Activated naive CD4-positive, alpha-beta T cell treated with anti-CD3 and anti-CD28 coated beads, Interleukin-2, amount 50 U/mL, for 16 hours (primary cell): ENCODE measurements at regions not wholly inside any gene's neighbourhood (a gene's known extent, or its start where the extent isn't known, plus 50 kb on each side); places are given as distances from the start of the nearest gene placed in this dataset.
"Not testable (repeated sequence)": the region's sequence is repeated elsewhere in the genome, so short reads cannot be mapped to it uniquely, and the experiment has no call there.

Experiments
- DNase-seq: peaks from one replicate; pipeline ENCODE4 v3.0.0-alpha.2; 2020

- no peak for DNase-seq
These were observed 1584.8 kb upstream of the ACO1 start for GRCh38 chr9:30799527-30800101.

GRCh38 chr9:30800421-30800820 lies 1584.0 kb upstream of the ACO1 start:
- no peak for DNase-seq

- no peak for DNase-seq
These were observed 1571.6 kb upstream of the ACO1 start for GRCh38 chr9:30812821-30813220.

GRCh38 chr9:30815585-30815984 lies 1568.9 kb upstream of the ACO1 start:
- no peak for DNase-seq

GRCh38 chr9:30845136-30845535 lies 1539.3 kb upstream of the ACO1 start:
- DNase-seq = no peak

GRCh38 chr9:30846651-30847050 lies 1537.8 kb upstream of the ACO1 start:
- no peak for DNase-seq

GRCh38 chr9:30851600-30851999 lies 1532.8 kb upstream of the ACO1 start:
- no peak for DNase-seq

GRCh38 chr9:30900706-30901105 lies 1483.7 kb upstream of the ACO1 start:
- DNase-seq = no peak

GRCh38 chr9:30913331-30913730 lies 1471.1 kb upstream of the ACO1 start:
- no peak for DNase-seq

GRCh38 chr9:30915451-30915850 lies 1469.0 kb upstream of the ACO1 start:
- DNase-seq = no peak

GRCh38 chr9:30925126-30925525 lies 1459.3 kb upstream of the ACO1 start:
- DNase-seq = no peak

- no peak for DNase-seq
These were observed 1458.8 kb upstream of the ACO1 start for GRCh38 chr9:30925635-30926034.

GRCh38 chr9:30928045-30928444 lies 1456.4 kb upstream of the ACO1 start:
- DNase-seq = no peak

- no peak for DNase-seq
These were observed 1452.2 kb upstream of the ACO1 start for GRCh38 chr9:30932226-30932625.

GRCh38 chr9:30935730-30936129 lies 1448.7 kb upstream of the ACO1 start:
- no peak for DNase-seq

- no peak for DNase-seq
These were observed 1447.3 kb upstream of the ACO1 start for GRCh38 chr9:30937106-30937505.

GRCh38 chr9:30942852-30943251 lies 1441.6 kb upstream of the ACO1 start:
- DNase-seq = not testable (repeated sequence)

- DNase-seq = no peak
These were observed 1440.8 kb upstream of the ACO1 start for GRCh38 chr9:30943446-30944224.

- DNase-seq = no peak
These were observed 1440.2 kb upstream of the ACO1 start for GRCh38 chr9:30944225-30944569.

GRCh38 chr9:30944741-30945280 lies 1439.6 kb upstream of the ACO1 start:
- no peak for DNase-seq

GRCh38 chr9:30964332-30964731 lies 1420.1 kb upstream of the ACO1 start:
- no peak for DNase-seq

- DNase-seq = no peak
These were observed 1417.0 kb upstream of the ACO1 start for GRCh38 chr9:30967476-30967875.

- DNase-seq = no peak
These were observed 1414.3 kb upstream of the ACO1 start for GRCh38 chr9:30970186-30970585.

- no peak for DNase-seq
These were observed 1413.6 kb upstream of the ACO1 start for GRCh38 chr9:30970812-30971211.

- DNase-seq = no peak
These were observed 1411.8 kb upstream of the ACO1 start for GRCh38 chr9:30972654-30973053.
